Heart left ventricle (tissue), 16 donors: ENCODE measurements at regions not wholly inside any gene's neighbourhood (a gene's known extent, or its start where the extent isn't known, plus 50 kb on each side); places are given as distances from the start of the nearest gene placed in this dataset.

Experiments used
- ATAC-seq, 4 donors: fragments of 200-7000 bp; cut with Tn5 transposase; one replicate each; pipeline ENCODE4 v1.9.1; 2020 to 2022; ENCODE audit warnings: moderate library complexity in 4 of 4, mild to moderate bottlenecking in 3 of 4, moderate number of reproducible peaks in 1 of 4
- DNase-seq, 5 donors: peaks; one replicate each; pipeline ENCODE4 v3.0.0-alpha.2; 2020
- H3K27ac ChIP-seq, 12 donors: fragments of 200-600 bp; sonication (generic) in 4 of 12; one replicate each; pipeline versions ENCODE4 v1.5.0 to v1.8.0; 2016 to 2022; ENCODE audit warnings: mild to moderate bottlenecking in 2 of 12
- H3K27me3 ChIP-seq, 9 donors: fragments of 200-600 bp; sonication (generic) in 2 of 9; one replicate each; pipeline versions ENCODE4 v1.5.1 to v1.8.0; 2016 to 2022; ENCODE audit warnings: mild to moderate bottlenecking in 3 of 9
- H3K36me3 ChIP-seq, 9 donors: fragments of 200-600 bp; sonication (generic) in 2 of 9; one replicate each; pipeline versions ENCODE4 v1.5.0 to v1.8.0; 2018 to 2022; ENCODE audit warnings: mild to moderate bottlenecking in 2 of 9
- H3K4me1 ChIP-seq, 12 donors: fragments of 200-600 bp; sonication (generic) in 4 of 12; one replicate each; pipeline versions ENCODE4 v1.5.0 to v1.8.0; 2016 to 2022; ENCODE audit warnings: mild to moderate bottlenecking in 3 of 12
- H3K4me3 ChIP-seq, 12 donors: fragments of 200-600 bp; sonication (generic) in 4 of 12; one replicate each; pipeline versions ENCODE4 v1.5.0 to v1.8.0; 2017 to 2022; ENCODE audit warnings: mild to moderate bottlenecking in 9 of 12, moderate library complexity in 4 of 12
- H3K9me3 ChIP-seq, 12 donors: fragments of 200-600 bp; sonication (generic) in 4 of 12; one replicate each; pipeline versions ENCODE4 v1.5.0 to v1.8.0; 2016 to 2022; ENCODE audit warnings: mild to moderate bottlenecking in 1 of 12
- POLR2A ChIP-seq, 2 donors: fragments of 450-650 bp; IDR thresholded peaks; one replicate each; pipeline ENCODE4 v1.6.1; 2017; ENCODE audit warnings: antibody characterized with exemption in 2 of 2, mild to moderate bottlenecking in 2 of 2, moderate library complexity in 2 of 2
- WGBS, 4 donors: extraction: QIAGEN DNeasy Blood & Tissue Kit in 2 of 4; methylation state at CpG; one replicate each; pipeline versions ENCODE4 v1.1.5 to v1.1.7; 2013 to 2018; 5-methylcytosine and 5-hydroxymethylcytosine counted together
- intact Hi-C, 10 donors: fragments of 100-400 bp; cut with DNase I; formaldehyde crosslinking; loops; one replicate each; pipeline versions ENCODE4 v1.11.1 to v1.14.2; 2022
- TF ChIP-seq, protein P1 (sequence below), 12 donors: fragments of 200-600 bp; sonication (generic) in 4 of 12; IDR thresholded peaks; one replicate each; pipeline versions ENCODE4 v1.5.0 to v1.8.0; 2018 to 2022; ENCODE audit warnings: antibody characterized with exemption in 12 of 12, mild to moderate bottlenecking in 5 of 12
- donor health status: ischemic (EF 13 %, LVEDD 7.1; RV severe dilation, severe dysfunction).
- donor health status: healthy with polysubstance abuse.
- donor health status: DM: no; HTN: yes; CAD: no.
- donor health status: DM: no; HTN: no; CAD: no.
- donor health status: ischemic (EF 25% LVEDD 6.9; RV normal size, moderate dysfunction).
- donor health status: ischemic (EF 25% LVEDD 5.7; RV mildly dilated, moderate dysfunction).
- donor health status: healthy.
- donor health status: DM: yes; HTN: yes; CAD: no.
- donor health status: ischemic (EF 35%, LVEDD 5.7; RV mildly dilated, moderate dysfunction).
- donor health status: nonischemic (EF 11% LVEDD 7.7; RV severe dilation, severe dysfunction).
- donor health status: DM: yes; HTN: yes; CAD: no.
- donor health status: PGD.
- donor health status: ischemic (EF 29% LVEDD 5.4; RV normal size, mild dysfunction).
- donor health status: nonischemic (EF 23%, LVEDD 6.1; RV moderate dilation, normal function).

DNA sequence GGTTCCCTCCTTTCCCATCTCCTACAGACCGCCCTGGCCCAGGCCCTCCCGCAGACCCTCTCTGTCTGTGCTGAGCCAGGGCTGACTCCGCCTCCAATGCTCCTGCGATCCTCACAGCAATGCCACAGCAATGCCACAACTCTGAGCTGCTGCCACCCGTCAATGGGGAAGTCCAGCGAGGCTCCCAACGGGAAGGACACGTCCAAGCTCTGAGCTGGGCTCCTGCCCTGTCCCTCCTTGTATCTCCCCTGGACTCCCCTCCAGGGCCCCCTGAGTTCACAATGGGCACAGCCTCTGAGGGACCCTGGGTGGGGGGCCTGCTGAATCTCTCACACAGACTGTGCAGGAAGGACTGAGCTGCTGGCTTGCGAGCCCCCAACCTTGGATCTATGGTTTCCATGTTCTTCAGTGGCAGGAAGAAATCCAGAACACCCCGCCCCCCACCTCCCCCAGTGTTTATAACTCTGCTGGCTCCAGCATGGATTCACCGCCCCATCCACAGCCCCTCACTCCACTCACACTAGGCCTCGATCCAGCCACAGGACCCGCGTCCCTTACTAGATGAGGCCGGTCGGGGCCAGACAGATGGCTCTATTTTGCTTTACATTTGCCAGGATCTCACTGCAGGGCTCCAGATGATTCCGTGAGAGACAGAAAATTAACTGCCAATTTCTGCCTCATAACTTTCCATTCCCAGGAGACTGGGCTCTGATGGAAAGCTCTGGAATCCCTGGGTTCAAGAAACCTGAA lies 338.0 kb downstream of the MATN1 start:
- Histone ChIP-seq H3K27ac (no peak overlapping the region), H3K36me3 (no peaks in the 10 kb centered on the region), H3K4me1 (peaks cover 0 to 2% (median 0%) of the 10 kb centered on the region in 12 donors), H3K27me3 (peaks cover 0 to 43% (median 4%) of the 10 kb centered on the region in 9 donors), H3K9me3 (no peaks in the 10 kb centered on the region), H3K4me3 (no peak overlapping the region)
- ATAC-seq = no peak
- TF ChIP-seq, protein P1, sequence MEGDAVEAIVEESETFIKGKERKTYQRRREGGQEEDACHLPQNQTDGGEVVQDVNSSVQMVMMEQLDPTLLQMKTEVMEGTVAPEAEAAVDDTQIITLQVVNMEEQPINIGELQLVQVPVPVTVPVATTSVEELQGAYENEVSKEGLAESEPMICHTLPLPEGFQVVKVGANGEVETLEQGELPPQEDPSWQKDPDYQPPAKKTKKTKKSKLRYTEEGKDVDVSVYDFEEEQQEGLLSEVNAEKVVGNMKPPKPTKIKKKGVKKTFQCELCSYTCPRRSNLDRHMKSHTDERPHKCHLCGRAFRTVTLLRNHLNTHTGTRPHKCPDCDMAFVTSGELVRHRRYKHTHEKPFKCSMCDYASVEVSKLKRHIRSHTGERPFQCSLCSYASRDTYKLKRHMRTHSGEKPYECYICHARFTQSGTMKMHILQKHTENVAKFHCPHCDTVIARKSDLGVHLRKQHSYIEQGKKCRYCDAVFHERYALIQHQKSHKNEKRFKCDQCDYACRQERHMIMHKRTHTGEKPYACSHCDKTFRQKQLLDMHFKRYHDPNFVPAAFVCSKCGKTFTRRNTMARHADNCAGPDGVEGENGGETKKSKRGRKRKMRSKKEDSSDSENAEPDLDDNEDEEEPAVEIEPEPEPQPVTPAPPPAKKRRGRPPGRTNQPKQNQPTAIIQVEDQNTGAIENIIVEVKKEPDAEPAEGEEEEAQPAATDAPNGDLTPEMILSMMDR (IDR thresholded peaks at IDR 0.05) = no peak
- no peak for TF ChIP-seq POLR2A (IDR thresholded peaks at IDR 0.05)
- 76 to 78% (median 77%) methylated on average over 16 to 17 of the region's 17 CpGs for WGBS, 4 donors
- intact Hi-C loops = loop anchor here in 5 of 10 donors (10.0 kb wide), 5 partner anchors 271 to 1011 kb away; no protein-coding TSS in a partner anchor
- DNase-seq = no peak

DNA sequence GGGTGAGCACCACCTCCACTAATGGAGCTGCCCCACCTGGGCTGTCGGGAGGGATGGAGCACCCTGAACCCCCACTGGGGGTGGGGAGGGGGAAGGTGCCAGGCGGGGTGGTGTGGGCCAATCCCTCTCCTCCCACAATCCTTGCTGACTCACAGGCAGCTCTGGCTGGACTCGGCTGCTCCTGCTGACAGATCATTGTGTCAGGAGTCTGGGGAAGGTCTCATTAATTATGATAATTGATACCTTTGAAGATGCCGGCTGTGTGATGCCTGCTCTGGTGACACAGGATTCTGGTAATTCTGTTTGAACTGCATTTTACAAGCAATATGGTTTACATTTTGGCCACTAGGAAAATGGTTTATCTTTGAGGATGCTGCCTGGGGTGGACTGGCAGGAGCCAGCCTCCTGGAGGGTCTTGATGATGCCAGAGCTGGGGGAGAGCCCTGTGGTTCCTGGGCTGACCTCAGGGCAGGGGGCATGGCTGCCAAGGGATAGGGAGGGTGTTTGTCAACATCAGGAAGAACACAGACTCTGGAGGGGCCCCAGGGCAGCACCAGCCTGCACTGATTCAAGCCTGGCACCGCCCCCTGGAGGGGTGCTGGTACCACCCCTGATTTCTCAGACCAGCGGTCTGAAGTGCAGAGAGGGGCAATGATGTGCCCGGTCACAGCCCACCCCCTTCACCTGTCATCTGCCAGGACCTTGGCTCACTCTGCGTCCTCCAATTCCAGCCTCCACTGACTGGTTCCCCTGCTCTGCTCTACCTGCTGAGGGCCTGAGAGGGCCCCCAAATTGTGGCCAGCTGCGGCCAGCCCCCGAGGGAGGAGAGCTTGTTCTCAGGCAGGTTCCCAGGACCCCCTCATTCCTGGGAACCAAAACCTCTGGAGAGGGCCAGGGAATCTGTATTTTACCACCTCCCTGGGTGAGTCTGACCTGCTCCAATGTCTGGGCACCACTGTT lies 338.8 kb downstream of the MATN1 start:
- WGBS, 4 donors = 49 to 69% (median 56%) methylated on average over 6 to 10 of the region's 10 CpGs
- ATAC-seq = no peak
- Histone ChIP-seq H3K27me3 (peaks cover 0 to 34% (median 4%) of the 10 kb centered on the region in 9 donors), H3K4me3 (no peak overlapping the region), H3K9me3 (no peaks in the 10 kb centered on the region), H3K36me3 (no peaks in the 10 kb centered on the region), H3K4me1 (peaks cover 0 to 6% (median 0%) of the 10 kb centered on the region in 12 donors), H3K27ac (no peak overlapping the region)
- TF ChIP-seq, protein P1 (IDR thresholded peaks at IDR 0.05) = no peak
- TF ChIP-seq POLR2A (IDR thresholded peaks at IDR 0.05) = no peak
- no peak for DNase-seq
- intact Hi-C loops = loop anchor here in 8 of 10 donors (5.0 to 10.0 kb wide), 10 partner anchors 270 to 1152 kb away; partner anchors contain the start of genes PTPRU (in 2 of the 8) and MECR (in 1 of the 8)

DNA sequence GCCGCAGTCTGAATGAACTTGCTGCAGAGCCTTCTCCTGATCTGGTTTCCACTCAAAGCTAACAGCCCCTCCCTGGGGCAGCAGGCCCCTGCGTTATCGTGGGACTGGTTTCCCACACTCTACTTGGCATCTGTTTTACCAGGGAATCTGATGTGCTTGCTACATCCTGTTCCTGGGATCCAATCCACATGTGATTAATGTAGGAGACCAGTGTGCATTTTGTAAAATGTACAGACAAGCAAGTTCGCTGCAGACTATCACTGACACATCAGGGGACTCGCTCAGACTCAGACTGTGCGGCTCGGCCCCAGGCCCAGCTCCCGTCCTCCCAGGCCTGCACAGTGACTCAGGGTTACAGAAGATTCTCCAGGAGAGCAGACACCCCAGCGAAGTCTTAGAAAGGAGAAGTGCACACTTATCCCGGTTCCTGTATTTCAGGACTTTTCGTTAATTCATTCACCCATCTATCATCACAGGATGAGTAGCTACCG lies 340.1 kb downstream of the MATN1 start:
- intact Hi-C loops = loop anchor here in 8 of 10 donors (5.0 to 10.0 kb wide), 10 partner anchors 268 to 1151 kb away; partner anchors contain the start of genes PTPRU (in 2 of the 8) and MECR (in 1 of the 8)
- no peak overlapping the region for H3K27ac ChIP-seq
- WGBS, 4 donors = 60 to 70% (median 65%) methylated on average over 7 to 12 of the region's 12 CpGs
- ATAC-seq (no peak), DNase-seq (no peak)
- peaks cover 0 to 24% (median 4%) of the 10 kb centered on the region in 9 donors for H3K27me3 ChIP-seq
- TF ChIP-seq, protein P1 (IDR thresholded peaks at IDR 0.05) = no peak
- no peak for TF ChIP-seq POLR2A (IDR thresholded peaks at IDR 0.05)
- H3K4me1 ChIP-seq = peaks cover 0 to 6% (median 0%) of the 10 kb centered on the region in 12 donors
- no peaks in the 10 kb centered on the region for H3K36me3 ChIP-seq
- no peaks in the 10 kb centered on the region for H3K9me3 ChIP-seq
- no peak overlapping the region for H3K4me3 ChIP-seq
